Panc1 (cell line): ENCODE measurements at regions not wholly inside any gene's neighbourhood (a gene's known extent, or its start where the extent isn't known, plus 50 kb on each side); places are given as distances from the start of the nearest gene placed in this dataset.

Experiments used
- POLR2AphosphoS5 ChIP-seq: IDR thresholded peaks from 2 replicates; pipeline ENCODE4 v1.6.1; 2012; ENCODE audit warnings: mild to moderate bottlenecking, low read depth, low read length, moderate library complexity
- SIN3A ChIP-seq: IDR thresholded peaks from 2 replicates; pipeline ENCODE4 v1.6.1; 2012; ENCODE audit warnings: low read depth, mild to moderate bottlenecking, low read length, moderate library complexity, borderline replicate concordance; ENCODE audit not compliant: insufficient read depth
- TCF7L2 ChIP-seq: IDR thresholded peaks from 2 replicates; pipeline ENCODE4 v1.6.1; 2011; ENCODE audit warnings: mild to moderate bottlenecking, low read depth, low read length, inconsistent platforms
- TF ChIP-seq, protein P1 (sequence below): fragments of 450-650 bp; IDR thresholded peaks from 2 replicates; pipeline ENCODE4 v1.5.1; 2017; ENCODE audit warnings: mild to moderate bottlenecking
- TF ChIP-seq, protein P2 (sequence below), 2 experiments: IDR thresholded peaks; 2 replicates each; pipeline ENCODE4 v1.6.1; 2011 to 2012; ENCODE audit warnings: low read depth in 2 of 2, control low read depth in 1 of 2, low read length in 1 of 2, mild to moderate bottlenecking in 1 of 2, moderate library complexity in 1 of 2; ENCODE audit not compliant: insufficient read depth in 1 of 2

DNA sequence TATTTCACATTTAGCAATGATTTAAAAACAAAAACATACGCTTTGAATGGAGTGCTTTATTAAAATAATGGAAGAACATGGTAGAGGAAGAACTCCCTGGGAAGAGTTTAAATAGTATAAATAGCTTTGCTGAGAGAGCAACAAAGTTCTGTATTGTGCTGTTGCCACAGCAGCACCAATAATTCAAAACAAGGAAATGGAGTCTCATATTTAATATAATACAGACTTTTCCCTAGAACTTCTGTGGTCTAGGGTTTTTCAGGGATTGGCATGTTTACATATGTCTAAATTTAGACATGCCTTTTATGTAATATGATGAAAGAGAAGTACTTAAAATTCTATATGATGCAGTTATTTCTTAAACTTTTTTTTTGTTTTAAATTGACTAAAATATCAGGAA is 217.2 kb upstream of the HDAC9 start:
- TF ChIP-seq, protein P1, sequence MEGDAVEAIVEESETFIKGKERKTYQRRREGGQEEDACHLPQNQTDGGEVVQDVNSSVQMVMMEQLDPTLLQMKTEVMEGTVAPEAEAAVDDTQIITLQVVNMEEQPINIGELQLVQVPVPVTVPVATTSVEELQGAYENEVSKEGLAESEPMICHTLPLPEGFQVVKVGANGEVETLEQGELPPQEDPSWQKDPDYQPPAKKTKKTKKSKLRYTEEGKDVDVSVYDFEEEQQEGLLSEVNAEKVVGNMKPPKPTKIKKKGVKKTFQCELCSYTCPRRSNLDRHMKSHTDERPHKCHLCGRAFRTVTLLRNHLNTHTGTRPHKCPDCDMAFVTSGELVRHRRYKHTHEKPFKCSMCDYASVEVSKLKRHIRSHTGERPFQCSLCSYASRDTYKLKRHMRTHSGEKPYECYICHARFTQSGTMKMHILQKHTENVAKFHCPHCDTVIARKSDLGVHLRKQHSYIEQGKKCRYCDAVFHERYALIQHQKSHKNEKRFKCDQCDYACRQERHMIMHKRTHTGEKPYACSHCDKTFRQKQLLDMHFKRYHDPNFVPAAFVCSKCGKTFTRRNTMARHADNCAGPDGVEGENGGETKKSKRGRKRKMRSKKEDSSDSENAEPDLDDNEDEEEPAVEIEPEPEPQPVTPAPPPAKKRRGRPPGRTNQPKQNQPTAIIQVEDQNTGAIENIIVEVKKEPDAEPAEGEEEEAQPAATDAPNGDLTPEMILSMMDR: no peak
- TF ChIP-seq POLR2AphosphoS5: no peak
- TF ChIP-seq TCF7L2: no peak
- TF ChIP-seq SIN3A: no peak
- TF ChIP-seq, protein P2, sequence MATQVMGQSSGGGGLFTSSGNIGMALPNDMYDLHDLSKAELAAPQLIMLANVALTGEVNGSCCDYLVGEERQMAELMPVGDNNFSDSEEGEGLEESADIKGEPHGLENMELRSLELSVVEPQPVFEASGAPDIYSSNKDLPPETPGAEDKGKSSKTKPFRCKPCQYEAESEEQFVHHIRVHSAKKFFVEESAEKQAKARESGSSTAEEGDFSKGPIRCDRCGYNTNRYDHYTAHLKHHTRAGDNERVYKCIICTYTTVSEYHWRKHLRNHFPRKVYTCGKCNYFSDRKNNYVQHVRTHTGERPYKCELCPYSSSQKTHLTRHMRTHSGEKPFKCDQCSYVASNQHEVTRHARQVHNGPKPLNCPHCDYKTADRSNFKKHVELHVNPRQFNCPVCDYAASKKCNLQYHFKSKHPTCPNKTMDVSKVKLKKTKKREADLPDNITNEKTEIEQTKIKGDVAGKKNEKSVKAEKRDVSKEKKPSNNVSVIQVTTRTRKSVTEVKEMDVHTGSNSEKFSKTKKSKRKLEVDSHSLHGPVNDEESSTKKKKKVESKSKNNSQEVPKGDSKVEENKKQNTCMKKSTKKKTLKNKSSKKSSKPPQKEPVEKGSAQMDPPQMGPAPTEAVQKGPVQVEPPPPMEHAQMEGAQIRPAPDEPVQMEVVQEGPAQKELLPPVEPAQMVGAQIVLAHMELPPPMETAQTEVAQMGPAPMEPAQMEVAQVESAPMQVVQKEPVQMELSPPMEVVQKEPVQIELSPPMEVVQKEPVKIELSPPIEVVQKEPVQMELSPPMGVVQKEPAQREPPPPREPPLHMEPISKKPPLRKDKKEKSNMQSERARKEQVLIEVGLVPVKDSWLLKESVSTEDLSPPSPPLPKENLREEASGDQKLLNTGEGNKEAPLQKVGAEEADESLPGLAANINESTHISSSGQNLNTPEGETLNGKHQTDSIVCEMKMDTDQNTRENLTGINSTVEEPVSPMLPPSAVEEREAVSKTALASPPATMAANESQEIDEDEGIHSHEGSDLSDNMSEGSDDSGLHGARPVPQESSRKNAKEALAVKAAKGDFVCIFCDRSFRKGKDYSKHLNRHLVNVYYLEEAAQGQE (IDR thresholded peaks at IDR 0.05; ENCODE audit: insufficient read depth in 1 of 2, low read depth in 2 of 2, low read length in 1 of 2): no peak
